ENCODE measurements at regions not wholly inside any gene's neighbourhood (a gene's known extent, or its start where the extent isn't known, plus 50 kb on each side); places are given as distances from the start of the nearest gene placed in this dataset.

- no peak overlapping the region for H3K27ac ChIP-seq (ENCODE audit: low read depth, low read length)
- WGBS (ENCODE audit: insufficient coverage): 67% methylated on average over 2 of the region's 4 CpGs
- peaks cover 3% of the 10 kb centered on the region for H3K4me1 ChIP-seq (ENCODE audit: control insufficient read depth, insufficient read depth, low read length)
- no peak for DNase-seq (ENCODE audit: low read depth in 4 of 6, low spot score in 6 of 6)
- no peaks in the 10 kb centered on the region for H3K27me3 ChIP-seq (ENCODE audit: control insufficient read depth, insufficient read depth, low read length)
- no peaks in the 10 kb centered on the region for H3K9me3 ChIP-seq (ENCODE audit: control insufficient read depth, insufficient read depth, low read length)
- H3K36me3 ChIP-seq (ENCODE audit: control insufficient read depth, insufficient read depth, low read length): no peaks in the 10 kb centered on the region
- no peak overlapping the region for H3K4me3 ChIP-seq (ENCODE audit: low read depth, low read length)
Measured at GRCh38 chr2:5454051-5454390, 238.2 kb upstream of the SOX11 start.

GRCh38 chr2:5459041-5459440, 233.1 kb upstream of the SOX11 start:
- DNase-seq (ENCODE audit: low read depth in 4 of 6, low spot score in 6 of 6): no peak
- whole genome bisulfite sequencing (ENCODE audit: insufficient coverage): 94% methylated on average over 6 of the region's 6 CpGs
- Histone ChIP-seq H3K9me3 (ENCODE audit: control insufficient read depth, insufficient read depth, low read length) (no peaks in the 10 kb centered on the region), H3K27ac (ENCODE audit: low read depth, low read length) (no peak overlapping the region), H3K27me3 (ENCODE audit: control insufficient read depth, insufficient read depth, low read length) (no peaks in the 10 kb centered on the region), H3K4me1 (ENCODE audit: control insufficient read depth, insufficient read depth, low read length) (no peaks in the 10 kb centered on the region), H3K4me3 (ENCODE audit: low read depth, low read length) (no peak overlapping the region), H3K36me3 (ENCODE audit: control insufficient read depth, insufficient read depth, low read length) (no peaks in the 10 kb centered on the region)

GRCh38 chr2:5464657-5465056, 227.5 kb upstream of the SOX11 start:
- H3K4me3 ChIP-seq (ENCODE audit: low read depth, low read length): no peak overlapping the region
- H3K27ac ChIP-seq (ENCODE audit: low read depth, low read length): no peak overlapping the region
- WGBS (ENCODE audit: insufficient coverage): 60% methylated on average over 1 of the region's 5 CpGs
- no peaks in the 10 kb centered on the region for H3K4me1 ChIP-seq (ENCODE audit: control insufficient read depth, insufficient read depth, low read length)
- no peaks in the 10 kb centered on the region for H3K9me3 ChIP-seq (ENCODE audit: control insufficient read depth, insufficient read depth, low read length)
- no peaks in the 10 kb centered on the region for H3K36me3 ChIP-seq (ENCODE audit: control insufficient read depth, insufficient read depth, low read length)
- no peak for DNase-seq (ENCODE audit: low read depth in 4 of 6, low spot score in 6 of 6)
- no peaks in the 10 kb centered on the region for H3K27me3 ChIP-seq (ENCODE audit: control insufficient read depth, insufficient read depth, low read length)

- 75% methylated on average over 1 of the region's 5 CpGs for WGBS (ENCODE audit: insufficient coverage)
- Histone ChIP-seq H3K4me1 (ENCODE audit: control insufficient read depth, insufficient read depth, low read length) (no peaks in the 10 kb centered on the region), H3K27me3 (ENCODE audit: control insufficient read depth, insufficient read depth, low read length) (no peaks in the 10 kb centered on the region), H3K27ac (ENCODE audit: low read depth, low read length) (no peak overlapping the region), H3K9me3 (ENCODE audit: control insufficient read depth, insufficient read depth, low read length) (no peaks in the 10 kb centered on the region), H3K36me3 (ENCODE audit: control insufficient read depth, insufficient read depth, low read length) (no peaks in the 10 kb centered on the region), H3K4me3 (ENCODE audit: low read depth, low read length) (no peak overlapping the region)
- no peak for DNase-seq (ENCODE audit: low read depth in 4 of 6, low spot score in 6 of 6)
Measured at GRCh38 chr2:5465859-5466258, 226.3 kb upstream of the SOX11 start.

DNA sequence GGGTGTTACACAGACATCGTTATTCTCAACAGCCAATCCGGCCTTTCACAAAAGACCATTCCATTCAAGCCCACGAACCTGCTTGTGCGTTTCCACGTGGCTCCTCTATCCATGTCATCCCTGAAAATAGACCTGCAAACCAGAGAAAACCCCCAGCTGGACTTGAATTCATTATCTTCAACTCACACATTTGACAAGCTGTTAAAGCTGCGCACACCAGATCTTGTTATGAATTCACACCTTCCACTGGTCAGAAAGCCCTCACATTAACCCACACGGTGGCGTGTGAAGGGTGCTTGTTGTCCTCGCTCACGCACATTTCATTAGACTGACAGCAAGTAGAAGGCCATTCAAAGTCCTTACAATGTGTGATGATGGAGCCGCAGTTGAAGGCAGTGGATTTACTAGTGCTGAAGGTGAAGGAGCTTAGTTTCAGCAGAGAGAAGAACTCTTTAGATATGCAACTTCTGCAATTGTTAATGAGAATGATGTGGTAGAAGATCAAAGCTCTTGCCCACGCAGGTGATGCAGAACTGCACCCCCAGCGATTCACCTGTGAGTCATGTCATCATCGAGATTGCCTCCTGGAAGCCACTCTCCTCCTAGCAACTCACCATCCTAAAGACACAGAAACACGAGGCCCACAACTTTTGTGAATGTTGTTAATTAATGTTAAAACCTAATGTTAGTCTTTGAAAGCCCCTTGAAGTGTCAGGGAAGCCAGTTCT, 224.8 kb upstream of the SOX11 start:
- WGBS (ENCODE audit: insufficient coverage): 82% methylated on average over 6 of the region's 15 CpGs
- H3K27ac ChIP-seq (ENCODE audit: low read depth, low read length): no peak overlapping the region
- DNase-seq (ENCODE audit: low read depth in 4 of 6, low spot score in 6 of 6): peak in 2 of 6 donors; percentile 25 to 53

GRCh38 chr2:5472673-5473072, 219.5 kb upstream of the SOX11 start:
- H3K36me3 ChIP-seq (ENCODE audit: control insufficient read depth, insufficient read depth, low read length): no peaks in the 10 kb centered on the region
- H3K4me1 ChIP-seq (ENCODE audit: control insufficient read depth, insufficient read depth, low read length): peaks cover 5% of the 10 kb centered on the region
- H3K27me3 ChIP-seq (ENCODE audit: control insufficient read depth, insufficient read depth, low read length): no peaks in the 10 kb centered on the region
- 90% methylated on average over 2 of the region's 4 CpGs for WGBS (ENCODE audit: insufficient coverage)
- H3K4me3 ChIP-seq (ENCODE audit: low read depth, low read length): no peak overlapping the region
- no peak overlapping the region for H3K27ac ChIP-seq (ENCODE audit: low read depth, low read length)
- no peaks in the 10 kb centered on the region for H3K9me3 ChIP-seq (ENCODE audit: control insufficient read depth, insufficient read depth, low read length)
- DNase-seq (ENCODE audit: low read depth in 4 of 6, low spot score in 6 of 6): no peak

More for the DNA sequence above, 224.8 kb upstream of the SOX11 start:
- no peaks in the 10 kb centered on the region for H3K4me1 ChIP-seq (ENCODE audit: control insufficient read depth, insufficient read depth, low read length)
- no peaks in the 10 kb centered on the region for H3K9me3 ChIP-seq (ENCODE audit: control insufficient read depth, insufficient read depth, low read length)
- H3K27me3 ChIP-seq (ENCODE audit: control insufficient read depth, insufficient read depth, low read length): no peaks in the 10 kb centered on the region
- H3K4me3 ChIP-seq (ENCODE audit: low read depth, low read length): no peak overlapping the region
- H3K36me3 ChIP-seq (ENCODE audit: control insufficient read depth, insufficient read depth, low read length): no peaks in the 10 kb centered on the region

- H3K27me3 ChIP-seq (ENCODE audit: control insufficient read depth, insufficient read depth, low read length): no peaks in the 10 kb centered on the region
- H3K4me1 ChIP-seq (ENCODE audit: control insufficient read depth, insufficient read depth, low read length): peaks cover 5% of the 10 kb centered on the region
- no peaks in the 10 kb centered on the region for H3K9me3 ChIP-seq (ENCODE audit: control insufficient read depth, insufficient read depth, low read length)
- no peaks in the 10 kb centered on the region for H3K36me3 ChIP-seq (ENCODE audit: control insufficient read depth, insufficient read depth, low read length)
- WGBS (ENCODE audit: insufficient coverage): 49% methylated on average over 4 of the region's 6 CpGs
- no peak overlapping the region for H3K4me3 ChIP-seq (ENCODE audit: low read depth, low read length)
- peak in 2 of 6 donors; percentile 74 to 91 for DNase-seq (ENCODE audit: low read depth in 4 of 6, low spot score in 6 of 6)
- H3K27ac ChIP-seq (ENCODE audit: low read depth, low read length): no peak overlapping the region
Measured at GRCh38 chr2:5473635-5474034, 218.5 kb upstream of the SOX11 start.

GRCh38 chr2:5474716-5475115, 217.5 kb upstream of the SOX11 start:
- DNase-seq (ENCODE audit: low read depth in 4 of 6, low spot score in 6 of 6): no peak
- Histone ChIP-seq H3K9me3 (ENCODE audit: control insufficient read depth, insufficient read depth, low read length) (no peaks in the 10 kb centered on the region), H3K36me3 (ENCODE audit: control insufficient read depth, insufficient read depth, low read length) (no peaks in the 10 kb centered on the region), H3K4me1 (ENCODE audit: control insufficient read depth, insufficient read depth, low read length) (peaks cover 9% of the 10 kb centered on the region), H3K4me3 (ENCODE audit: low read depth, low read length) (no peak overlapping the region), H3K27me3 (ENCODE audit: control insufficient read depth, insufficient read depth, low read length) (no peaks in the 10 kb centered on the region), H3K27ac (ENCODE audit: low read depth, low read length) (no peak overlapping the region)
- 84% methylated on average over 10 of the region's 14 CpGs for WGBS (ENCODE audit: insufficient coverage)

DNA sequence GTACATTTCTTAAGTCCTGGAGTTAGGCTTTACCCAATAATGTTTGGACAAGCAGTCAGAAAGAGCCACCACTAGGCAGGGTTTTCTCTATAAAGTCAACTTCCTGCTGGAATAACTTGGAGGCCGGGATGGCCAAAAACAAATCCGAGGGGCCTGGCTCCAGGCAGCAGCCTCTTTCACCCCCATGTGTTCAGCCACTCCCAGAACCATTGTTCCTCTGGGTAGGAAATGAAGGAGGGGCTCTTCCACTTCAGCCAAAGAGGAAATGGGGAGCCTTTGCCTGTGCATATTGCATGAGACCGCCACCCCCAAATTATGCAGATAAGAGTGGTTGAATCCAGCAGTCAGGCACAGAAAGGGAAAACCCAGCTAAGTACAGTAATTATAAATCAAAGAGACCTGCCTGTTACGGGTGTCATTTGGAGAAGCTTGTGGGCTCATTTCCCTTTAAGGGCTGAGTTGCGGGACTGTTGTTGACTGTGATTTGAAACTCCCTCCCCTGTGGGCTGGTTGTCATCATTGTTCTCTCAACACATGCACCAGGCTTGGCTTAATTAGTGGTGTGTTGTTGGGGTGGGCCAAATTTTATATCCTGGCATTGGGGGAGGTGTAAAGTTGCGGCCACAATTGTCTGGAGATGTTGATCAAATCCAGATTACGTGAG, 212.8 kb upstream of the SOX11 start:
- Histone ChIP-seq H3K9me3 (ENCODE audit: control insufficient read depth, insufficient read depth, low read length) (no peaks in the 10 kb centered on the region), H3K4me3 (ENCODE audit: low read depth, low read length) (no peak overlapping the region), H3K36me3 (ENCODE audit: control insufficient read depth, insufficient read depth, low read length) (no peaks in the 10 kb centered on the region), H3K27ac (ENCODE audit: low read depth, low read length) (no peak overlapping the region), H3K4me1 (ENCODE audit: control insufficient read depth, insufficient read depth, low read length) (peaks cover 14% of the 10 kb centered on the region), H3K27me3 (ENCODE audit: control insufficient read depth, insufficient read depth, low read length) (no peaks in the 10 kb centered on the region)
- DNase-seq (ENCODE audit: low read depth in 4 of 6, low spot score in 6 of 6): peak in 2 of 6 donors; percentile 79 to 86
- 25% methylated on average over 2 of the region's 7 CpGs for WGBS (ENCODE audit: insufficient coverage)

- Histone ChIP-seq H3K4me3 (ENCODE audit: low read depth, low read length) (no peak overlapping the region), H3K4me1 (ENCODE audit: control insufficient read depth, insufficient read depth, low read length) (peaks cover 12% of the 10 kb centered on the region), H3K27me3 (ENCODE audit: control insufficient read depth, insufficient read depth, low read length) (no peaks in the 10 kb centered on the region), H3K36me3 (ENCODE audit: control insufficient read depth, insufficient read depth, low read length) (no peaks in the 10 kb centered on the region), H3K9me3 (ENCODE audit: control insufficient read depth, insufficient read depth, low read length) (no peaks in the 10 kb centered on the region), H3K27ac (ENCODE audit: low read depth, low read length) (no peak overlapping the region)
- peak; percentile 35 to 88 (median 47) for DNase-seq (ENCODE audit: low read depth in 4 of 6, low spot score in 6 of 6)
- 7% methylated on average over 5 of the region's 6 CpGs for WGBS (ENCODE audit: insufficient coverage)
Measured at GRCh38 chr2:5482929-5483331, 209.3 kb upstream of the SOX11 start.
